Duodenal mucosa (tissue), 2 donors: ENCODE measurements at regions not wholly inside any gene's neighbourhood (a gene's known extent, or its start where the extent isn't known, plus 50 kb on each side); places are given as distances from the start of the nearest gene placed in this dataset.

Experiments
- H3K27ac ChIP-seq: one replicate; pipeline ENCODE4 v1.7.0; 2013; ENCODE audit warnings: low read depth, low read length
- H3K27me3 ChIP-seq, 2 donors: one replicate each; pipeline ENCODE4 v1.7.0; 2013; ENCODE audit warnings: low read length in 2 of 2, control low read depth in 1 of 2; ENCODE audit not compliant: insufficient read depth in 2 of 2, control insufficient read depth in 1 of 2
- H3K36me3 ChIP-seq, 2 donors: one replicate each; pipeline ENCODE4 v1.7.0; 2013; ENCODE audit warnings: low read length in 2 of 2, control low read depth in 1 of 2; ENCODE audit not compliant: insufficient read depth in 2 of 2, control insufficient read depth in 1 of 2
- H3K4me1 ChIP-seq, 2 donors: one replicate each; pipeline ENCODE4 v1.7.0; 2013; ENCODE audit warnings: low read length in 2 of 2, control low read depth in 1 of 2; ENCODE audit not compliant: insufficient read depth in 2 of 2, control insufficient read depth in 1 of 2
- H3K4me3 ChIP-seq, 2 donors: one replicate each; pipeline ENCODE4 v1.7.0; 2013; ENCODE audit warnings: low read length in 2 of 2, low read depth in 1 of 2
- H3K9ac ChIP-seq, 2 donors: one replicate each; pipeline ENCODE4 v1.7.0; 2013; ENCODE audit warnings: low read length in 2 of 2, low read depth in 1 of 2
- H3K9me3 ChIP-seq, 2 donors: one replicate each; pipeline ENCODE4 v1.7.0; 2013; ENCODE audit warnings: low read length in 2 of 2, control low read depth in 1 of 2; ENCODE audit not compliant: control insufficient read depth in 1 of 2

DNA sequence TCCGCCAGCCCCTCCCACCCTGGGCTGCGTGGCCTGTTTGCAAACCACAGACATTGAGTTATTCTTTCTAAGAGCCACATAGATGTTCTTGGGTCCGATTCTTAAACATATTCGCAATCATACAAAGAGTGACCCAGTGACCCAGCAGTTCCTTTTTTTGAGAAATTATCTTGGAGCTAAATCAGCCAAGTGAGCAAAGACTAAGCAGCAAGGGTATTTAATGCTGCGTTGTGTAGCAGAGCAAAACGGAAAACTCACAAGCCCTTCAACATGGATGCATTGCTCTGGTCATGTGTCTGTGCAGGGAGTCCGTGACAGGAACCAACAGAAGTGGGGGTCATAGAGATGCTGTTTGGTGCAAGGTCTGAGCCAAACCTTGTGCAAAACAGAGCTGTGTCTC, 95.6 kb downstream of the OLFM1 start:
- Histone ChIP-seq H3K9me3 (no peaks in the 10 kb centered on the region), H3K27me3 (no peaks in the 10 kb centered on the region), H3K9ac (no peak overlapping the region), H3K36me3 (no peaks in the 10 kb centered on the region), H3K4me1 (no peaks in the 10 kb centered on the region), H3K27ac (no peak overlapping the region), H3K4me3 (no peak overlapping the region)

- Histone ChIP-seq H3K9ac (no peak overlapping the region), H3K36me3 (no peaks in the 10 kb centered on the region), H3K27me3 (peaks cover 0 to 4% of the 10 kb centered on the region in 2 donors), H3K9me3 (no peaks in the 10 kb centered on the region), H3K27ac (no peak overlapping the region), H3K4me1 (no peaks in the 10 kb centered on the region), H3K4me3 (no peak overlapping the region)
Measured at GRCh38 chr9:135183528-135184180, 96.2 kb downstream of the OLFM1 start.

- Histone ChIP-seq H3K27me3 (peaks cover 0 to 6% of the 10 kb centered on the region in 2 donors), H3K4me1 (no peaks in the 10 kb centered on the region), H3K36me3 (no peaks in the 10 kb centered on the region), H3K4me3 (no peak overlapping the region), H3K9me3 (no peaks in the 10 kb centered on the region), H3K9ac (no peak overlapping the region), H3K27ac (no peak overlapping the region)
Measured at GRCh38 chr9:135184181-135185053, 96.9 kb downstream of the OLFM1 start.

DNA sequence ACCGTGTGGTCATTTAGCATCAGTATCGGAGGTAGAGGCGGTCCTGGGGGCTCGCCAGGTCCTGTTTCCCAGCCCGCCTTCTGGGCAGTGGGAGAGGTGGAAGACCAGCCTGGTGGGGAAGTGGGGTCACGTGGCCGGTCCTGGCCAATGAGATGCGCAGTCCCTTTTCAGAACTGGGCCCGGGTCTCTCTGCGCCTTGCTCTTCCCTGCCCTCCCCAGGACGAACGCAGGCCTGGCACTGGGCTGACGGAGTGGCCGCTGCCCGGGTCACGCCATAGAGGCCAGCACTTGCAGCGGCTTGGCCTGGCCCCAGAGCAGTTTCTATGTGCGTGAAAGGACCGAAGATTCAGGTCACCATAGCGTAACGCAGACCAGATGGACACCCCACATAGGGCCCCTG, 97.6 kb downstream of the OLFM1 start:
- H3K4me3 ChIP-seq, result no peak overlapping the region
- H3K9ac ChIP-seq, result no peak overlapping the region
- no peaks in the 10 kb centered on the region for H3K9me3 ChIP-seq
- H3K27me3 ChIP-seq, result peaks cover 0 to 6% of the 10 kb centered on the region in 2 donors
- H3K4me1 ChIP-seq, result no peaks in the 10 kb centered on the region
- H3K36me3 ChIP-seq, result no peaks in the 10 kb centered on the region
- no peak overlapping the region for H3K27ac ChIP-seq

GRCh38 chr9:135186248-135187164, 99.0 kb downstream of the OLFM1 start:
- H3K9ac ChIP-seq, result no peak overlapping the region
- H3K36me3 ChIP-seq, result no peaks in the 10 kb centered on the region
- H3K4me1 ChIP-seq, result no peaks in the 10 kb centered on the region
- no peaks in the 10 kb centered on the region for H3K9me3 ChIP-seq
- no peak overlapping the region for H3K27ac ChIP-seq
- peaks cover 0 to 6% of the 10 kb centered on the region in 2 donors for H3K27me3 ChIP-seq
- no peak overlapping the region for H3K4me3 ChIP-seq

GRCh38 chr9:135187365-135187764, 99.9 kb downstream of the OLFM1 start:
- no peaks in the 10 kb centered on the region for H3K9me3 ChIP-seq
- no peak overlapping the region for H3K27ac ChIP-seq
- H3K4me1 ChIP-seq, result no peaks in the 10 kb centered on the region
- H3K27me3 ChIP-seq, result peaks cover 0 to 6% of the 10 kb centered on the region in 2 donors
- H3K4me3 ChIP-seq, result no peak overlapping the region
- no peak overlapping the region for H3K9ac ChIP-seq
- no peaks in the 10 kb centered on the region for H3K36me3 ChIP-seq

DNA sequence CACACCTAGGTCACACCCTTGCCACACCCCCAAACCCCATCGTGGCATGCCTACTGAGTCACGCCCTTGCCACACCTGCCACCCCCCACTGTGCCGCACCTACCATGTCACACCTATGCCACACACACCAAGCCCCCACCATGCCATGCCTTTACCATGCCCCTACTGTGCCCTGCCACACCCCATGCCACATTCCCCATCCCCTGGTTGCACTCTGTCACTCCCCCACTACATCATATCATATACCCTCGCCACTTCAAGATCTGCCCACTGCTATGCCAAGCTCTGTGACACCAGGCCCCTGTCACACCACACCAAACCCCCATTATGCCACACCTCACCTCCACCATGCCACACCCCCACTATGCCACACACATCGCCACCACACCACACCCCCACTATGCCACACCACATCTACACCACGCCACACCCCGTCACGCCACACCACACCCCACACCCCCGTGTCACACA, 101.2 kb downstream of the OLFM1 start:
- Histone ChIP-seq H3K4me1 (no peaks in the 10 kb centered on the region), H3K4me3 (no peak overlapping the region), H3K9ac (no peak overlapping the region), H3K36me3 (no peaks in the 10 kb centered on the region), H3K9me3 (no peaks in the 10 kb centered on the region), H3K27me3 (peaks cover 0 to 8% of the 10 kb centered on the region in 2 donors), H3K27ac (no peak overlapping the region)

GRCh38 chr9:135189497-135189896, 102.0 kb downstream of the OLFM1 start:
- Histone ChIP-seq H3K27me3 (peaks cover 0 to 9% of the 10 kb centered on the region in 2 donors), H3K36me3 (no peaks in the 10 kb centered on the region), H3K9me3 (no peaks in the 10 kb centered on the region), H3K9ac (no peak overlapping the region), H3K27ac (no peak overlapping the region), H3K4me3 (no peak overlapping the region), H3K4me1 (no peaks in the 10 kb centered on the region)

GRCh38 chr9:135190789-135191577, 103.5 kb downstream of the OLFM1 start:
- peaks cover 0 to 9% of the 10 kb centered on the region in 2 donors for H3K27me3 ChIP-seq
- no peak overlapping the region for H3K9ac ChIP-seq
- H3K9me3 ChIP-seq, result no peaks in the 10 kb centered on the region
- no peak overlapping the region for H3K27ac ChIP-seq
- no peak overlapping the region for H3K4me3 ChIP-seq
- no peaks in the 10 kb centered on the region for H3K4me1 ChIP-seq
- no peaks in the 10 kb centered on the region for H3K36me3 ChIP-seq
